ENCODE measurements at regions not wholly inside any gene's neighbourhood (a gene's known extent, or its start where the extent isn't known, plus 50 kb on each side); places are given as distances from the start of the nearest gene placed in this dataset.
A peak's percentile ranks its signal among the peaks of the same experiment; 100 is the strongest.
"Not testable (repeated sequence)": the region's sequence is repeated elsewhere in the genome, so short reads cannot be mapped to it uniquely, and the experiment has no call there.

DNA sequence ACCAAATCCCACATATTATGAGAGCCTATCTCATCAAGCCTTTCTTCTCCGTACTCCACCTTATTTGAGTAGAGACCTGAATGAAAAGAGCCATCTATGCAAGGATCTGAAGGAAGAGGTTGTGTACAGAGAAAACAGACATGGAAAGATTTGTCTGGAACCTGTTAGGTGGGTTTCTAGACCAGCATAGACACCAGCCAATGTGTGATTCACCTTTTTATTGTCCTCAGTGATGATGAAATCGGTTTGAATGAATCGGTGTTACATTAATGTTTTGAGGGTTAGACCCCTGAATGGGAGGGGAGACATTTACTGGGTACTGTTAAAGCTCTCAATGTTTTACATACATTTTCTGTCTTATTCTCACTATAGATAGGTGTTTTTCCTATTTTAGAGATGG, 223.6 kb downstream of the NMUR2 start:
- DNase-seq (ENCODE audit: low spot score) = no peak

DNA sequence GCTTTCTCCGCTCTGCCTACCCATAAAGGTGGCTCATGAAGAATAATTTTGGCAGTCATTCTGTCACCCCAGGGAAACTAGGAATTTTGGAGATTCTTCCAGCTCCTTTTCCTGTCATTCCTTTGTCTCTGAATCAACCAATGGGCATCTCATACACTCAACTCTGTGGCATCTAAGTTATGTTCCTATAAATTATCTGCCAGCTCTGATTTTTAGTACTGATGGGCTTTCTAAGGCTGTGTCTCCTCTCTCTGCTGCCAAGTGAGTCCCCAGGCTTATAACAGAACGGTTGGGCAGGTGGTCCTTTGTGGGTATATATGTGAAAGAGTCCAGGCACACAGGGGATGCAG, 226.8 kb downstream of the NMUR2 start:
- DNase-seq (ENCODE audit: low spot score) = no peak

DNA sequence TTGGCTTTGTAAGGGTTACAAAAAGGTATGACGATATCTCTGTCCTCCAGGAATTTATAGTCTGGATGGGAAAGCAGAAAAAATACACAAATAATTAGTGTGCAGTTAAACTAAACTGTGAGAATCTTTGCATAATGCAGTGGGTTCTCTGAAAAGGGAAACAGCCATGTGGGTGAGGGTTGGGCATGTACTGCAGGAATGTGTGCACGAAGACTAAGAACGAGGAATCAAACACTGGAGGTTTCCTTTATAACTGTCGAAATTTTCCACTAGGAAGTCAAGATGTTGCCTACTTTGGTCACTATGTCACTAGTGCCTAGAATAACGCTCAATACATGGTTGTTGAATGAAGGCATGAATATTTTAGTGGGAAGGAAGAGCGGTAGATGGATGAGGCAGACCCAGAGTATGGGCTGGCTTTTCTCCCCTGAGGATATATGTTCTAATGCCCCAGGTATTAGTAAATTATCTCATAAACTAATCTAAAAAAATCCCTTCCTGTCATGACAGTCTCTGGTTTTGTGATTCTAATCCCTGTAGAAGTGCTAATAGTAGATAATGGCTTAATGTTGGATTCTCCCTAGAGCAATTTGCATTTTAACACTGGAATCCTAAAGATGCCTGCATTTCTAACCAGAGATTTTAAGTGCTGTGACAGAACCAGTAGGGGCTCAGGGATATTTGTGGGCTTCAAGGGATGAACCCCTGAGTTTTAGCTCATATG, 227.3 kb downstream of the NMUR2 start:
- no peak for DNase-seq (ENCODE audit: low spot score)

DNA sequence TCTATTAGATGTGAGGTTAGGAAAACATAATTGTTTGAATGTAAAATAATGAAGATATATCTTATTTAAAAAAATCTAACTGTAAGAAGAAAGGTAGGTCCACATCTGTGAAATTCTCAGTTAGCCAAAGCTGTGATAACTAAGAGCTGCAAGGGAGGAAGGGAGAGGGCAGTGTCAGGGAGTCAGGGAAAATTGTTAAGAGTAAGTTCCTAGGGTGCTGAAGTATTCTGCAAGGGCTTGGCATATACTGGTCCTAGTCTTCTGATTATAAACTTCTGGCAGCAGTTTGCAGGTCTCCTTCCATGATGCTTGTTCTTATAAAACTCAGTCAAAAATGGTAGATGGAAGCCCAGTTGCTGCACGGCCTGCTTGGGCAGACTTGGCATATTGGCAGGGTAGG, 233.2 kb downstream of the NMUR2 start:
- DNase-seq (ENCODE audit: low spot score) = no peak

DNA sequence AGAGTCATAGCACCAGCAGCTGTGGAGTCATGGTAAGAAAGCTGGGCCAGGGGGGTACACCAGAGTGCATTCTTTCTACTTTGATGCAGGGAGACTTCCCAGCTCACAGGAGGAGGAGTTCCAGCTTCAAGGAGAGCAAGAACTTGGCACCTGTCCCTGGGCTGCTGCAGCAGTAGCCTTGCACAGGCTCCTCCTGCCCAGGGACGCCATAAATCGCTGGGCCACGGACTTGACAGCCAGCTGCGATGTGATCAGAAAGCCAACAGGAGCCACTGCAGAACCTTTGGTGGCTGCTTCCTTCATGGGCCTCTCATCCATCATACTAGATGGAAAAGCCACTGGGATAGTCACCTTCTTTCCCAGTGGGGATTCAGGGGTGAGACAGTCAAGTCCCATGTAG, 234.7 kb downstream of the NMUR2 start:
- DNase-seq (ENCODE audit: low spot score) = no peak

DNA sequence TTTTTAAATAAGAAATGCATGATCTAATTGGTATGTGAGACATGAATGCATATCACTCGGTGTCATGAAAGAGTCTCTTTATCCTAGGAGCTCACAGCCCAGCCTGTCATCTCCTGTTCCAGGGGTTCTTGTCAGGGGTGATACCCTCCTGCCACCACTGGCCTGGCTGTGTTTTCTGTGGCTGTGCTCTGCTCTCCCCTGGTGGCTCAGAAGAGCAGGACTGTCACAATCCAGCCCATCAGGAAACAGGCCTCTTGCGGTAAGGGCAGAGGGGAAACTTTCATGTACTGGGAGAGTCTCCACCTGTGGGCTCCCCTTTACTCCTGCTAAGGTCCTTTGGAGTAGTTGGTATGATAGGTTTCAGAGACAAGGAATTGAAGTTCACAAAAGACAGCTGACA, 240.2 kb upstream of the GLRA1 start:
- DNase-seq (ENCODE audit: low spot score) = no peak

DNA sequence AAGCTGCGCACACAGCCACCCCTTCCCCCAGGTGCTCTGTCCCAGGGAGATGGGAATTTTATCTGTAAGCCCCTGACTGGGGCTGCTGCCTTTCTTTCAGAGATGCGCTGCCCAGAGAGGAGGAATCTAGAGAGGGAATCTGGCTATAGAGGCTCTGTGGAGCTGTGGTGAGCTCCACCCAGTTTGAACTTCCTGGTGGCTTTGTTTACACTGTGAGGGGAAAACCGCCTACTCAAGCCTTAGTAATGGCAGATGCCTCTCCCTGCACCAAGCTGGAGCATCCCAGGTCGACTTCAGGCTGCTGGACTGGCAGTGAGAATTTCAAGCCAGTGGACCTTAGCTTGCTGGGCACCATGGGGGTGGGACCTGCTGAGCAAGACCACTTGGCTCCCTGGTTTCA, 235.2 kb upstream of the GLRA1 start:
- DNase-seq (ENCODE audit: low spot score) = not testable (repeated sequence)

DNA sequence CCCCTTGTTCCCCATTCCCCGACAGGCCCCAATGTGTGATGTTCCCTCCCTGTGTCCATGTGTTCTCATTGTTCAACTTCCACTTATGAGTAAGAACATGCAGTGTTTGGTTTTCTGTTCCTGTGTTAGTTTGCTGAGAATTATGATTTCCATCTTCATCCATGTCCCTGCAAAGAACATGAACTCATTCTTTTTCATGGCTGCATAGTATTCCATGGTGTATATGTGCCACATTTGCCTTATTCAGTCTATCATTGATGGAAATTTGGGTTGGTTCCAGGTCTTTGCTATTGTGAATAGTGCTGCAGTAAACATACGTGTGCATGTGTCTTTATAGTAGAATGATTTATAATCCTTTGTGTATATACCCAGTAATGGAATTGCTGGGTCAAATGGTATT, 229.8 kb upstream of the GLRA1 start:
- DNase-seq (ENCODE audit: low spot score) = not testable (repeated sequence)

DNA sequence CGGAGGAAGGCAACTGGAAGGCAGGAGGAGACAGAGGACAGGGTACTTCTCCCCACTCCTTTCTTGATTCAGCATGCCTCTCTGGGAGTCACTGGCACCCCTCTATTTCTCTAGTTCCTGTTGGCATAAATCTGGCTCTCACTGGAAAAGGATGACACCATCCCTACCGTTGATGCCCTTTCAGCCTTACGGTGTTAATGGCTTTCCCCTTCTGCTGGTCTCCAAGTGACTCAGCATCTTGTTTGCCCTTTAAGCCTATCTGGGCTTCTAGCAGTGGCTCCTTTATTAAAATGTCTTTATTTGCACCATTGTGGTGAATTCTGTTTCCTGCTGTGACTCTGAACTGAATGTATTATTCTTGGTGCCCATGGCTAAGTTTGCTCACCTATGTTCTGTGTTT, 227.3 kb upstream of the GLRA1 start:
- DNase-seq (ENCODE audit: low spot score) = no peak

DNA sequence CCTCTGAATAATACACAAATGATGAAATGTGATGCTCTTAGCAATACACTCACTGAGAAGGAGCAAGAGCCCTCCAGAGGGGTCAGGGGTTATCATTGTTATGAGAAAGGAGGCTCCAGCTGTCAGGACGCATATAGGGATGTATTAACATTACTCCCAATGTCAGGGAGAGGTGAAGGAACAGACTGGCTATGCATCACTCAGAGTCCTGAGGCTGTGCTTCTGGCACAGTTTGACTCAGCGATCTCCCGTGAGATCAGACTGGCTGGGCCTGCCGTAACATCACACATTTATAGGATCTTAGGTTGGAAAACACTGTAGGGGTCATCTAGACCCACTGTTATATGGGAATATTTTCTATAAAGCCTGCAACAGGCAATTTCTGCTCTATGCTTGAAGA, 226.5 kb upstream of the GLRA1 start:
- no peak for DNase-seq (ENCODE audit: low spot score)

DNA sequence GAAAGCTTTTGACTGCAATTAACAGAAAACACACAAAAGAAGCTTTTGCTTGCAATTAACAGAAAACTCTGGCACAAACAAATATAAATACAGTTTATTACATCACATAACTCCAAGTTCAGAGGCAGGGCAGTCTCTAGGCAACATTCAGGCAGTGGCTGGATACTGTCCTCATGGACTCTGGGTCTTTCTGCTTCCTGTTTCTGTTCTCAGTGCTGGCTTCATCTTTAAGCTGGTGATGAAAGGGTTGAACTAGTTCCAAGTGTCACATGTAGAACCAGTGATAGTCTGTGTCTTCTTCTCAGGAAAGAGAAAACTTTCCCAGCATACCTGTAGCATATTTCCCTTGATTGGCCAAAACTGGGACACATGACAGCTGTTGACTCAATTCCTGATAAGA, 222.6 kb upstream of the GLRA1 start:
- DNase-seq (ENCODE audit: low spot score) = no peak

DNA sequence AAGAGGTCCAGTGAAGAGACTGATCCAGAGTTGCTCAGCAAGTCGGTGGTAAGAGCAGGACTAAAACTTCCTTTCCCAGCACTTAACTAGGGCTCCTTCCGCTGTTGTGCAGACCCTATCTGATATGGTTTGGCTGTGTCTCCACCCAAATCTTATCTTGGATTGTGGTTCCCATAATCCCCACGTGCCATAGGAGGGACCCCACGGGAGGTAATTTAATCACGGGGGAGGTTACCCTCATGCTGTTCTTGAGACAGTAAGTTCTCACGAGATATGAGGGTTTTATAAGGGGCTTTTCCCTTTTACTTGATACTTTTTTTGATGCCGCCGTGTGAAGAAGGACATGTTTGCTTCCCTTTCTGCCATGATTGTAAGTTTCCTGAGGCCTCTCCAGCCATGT, 221.9 kb upstream of the GLRA1 start:
- no peak for DNase-seq (ENCODE audit: low spot score)

DNA sequence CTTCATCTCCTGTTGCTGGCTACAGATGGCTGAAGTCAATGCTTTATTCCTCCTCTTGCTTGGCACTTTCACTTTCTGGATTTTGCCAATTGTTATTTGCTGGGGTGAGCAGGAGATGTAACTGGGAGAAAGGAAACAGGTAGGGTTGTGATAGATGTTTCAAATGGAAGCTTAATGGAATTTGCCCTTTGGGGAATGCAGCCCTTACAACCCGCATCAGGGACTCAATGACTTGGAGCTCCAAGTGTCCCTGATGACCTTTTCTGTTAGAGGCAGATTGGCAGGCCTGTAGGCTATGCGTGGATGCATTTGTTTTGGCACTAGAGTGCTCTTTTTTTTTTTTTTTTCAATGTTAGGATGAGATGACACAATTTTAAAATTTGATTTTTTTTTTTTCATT, 219.9 kb upstream of the GLRA1 start:
- no peak for DNase-seq (ENCODE audit: low spot score)

DNA sequence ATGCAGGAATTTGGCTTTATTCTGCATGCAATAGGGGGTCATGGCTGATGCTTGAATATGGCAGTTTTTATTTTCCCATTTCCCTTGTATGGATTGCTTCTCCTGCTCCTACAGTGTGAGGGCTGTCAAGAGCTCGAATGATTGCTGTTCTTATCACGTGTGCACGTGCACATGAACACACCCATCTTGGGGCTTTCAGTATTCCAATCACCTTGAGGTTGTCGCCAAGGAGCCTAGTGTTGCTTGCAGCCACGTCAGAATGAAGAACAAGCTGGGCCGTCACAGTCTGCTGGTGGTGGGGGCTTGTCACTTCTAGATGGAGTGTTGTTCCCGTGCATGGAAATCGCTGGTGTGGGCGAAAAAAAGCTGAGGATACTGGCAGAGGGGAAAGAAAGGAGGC, 219.4 kb upstream of the GLRA1 start:
- DNase-seq (ENCODE audit: low spot score) = no peak

DNA sequence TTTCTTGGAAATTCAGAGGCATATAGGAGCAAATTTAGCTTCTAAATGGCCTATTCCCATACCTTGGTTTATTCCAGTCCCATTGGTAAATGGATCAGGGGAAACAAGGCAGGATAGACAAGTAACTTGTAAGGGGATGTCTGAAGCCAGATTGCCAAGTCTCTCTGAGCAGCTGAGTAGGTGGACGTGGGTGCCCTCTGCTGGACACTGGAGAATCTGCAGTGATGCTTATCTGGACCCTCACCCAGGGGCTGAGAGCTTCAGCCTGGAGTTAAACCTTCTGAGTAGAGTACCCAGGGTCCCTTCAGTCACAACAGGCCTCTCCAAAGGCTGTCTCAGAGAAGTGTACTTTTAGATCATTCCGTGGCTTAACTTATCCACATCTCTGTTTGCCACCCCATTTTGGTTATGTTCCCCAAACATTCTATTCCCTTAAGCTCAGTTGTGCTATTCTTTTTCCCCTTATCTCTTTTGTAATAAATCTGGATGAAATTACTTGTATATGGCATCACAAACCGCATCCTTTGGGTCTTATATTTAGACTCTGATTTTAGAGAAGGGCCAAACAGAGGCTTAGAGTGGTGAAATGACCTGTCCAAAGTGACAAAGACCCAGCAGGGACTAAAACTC, 218.3 kb upstream of the GLRA1 start:
- DNase-seq (ENCODE audit: low spot score) = peak; percentile 23

DNA sequence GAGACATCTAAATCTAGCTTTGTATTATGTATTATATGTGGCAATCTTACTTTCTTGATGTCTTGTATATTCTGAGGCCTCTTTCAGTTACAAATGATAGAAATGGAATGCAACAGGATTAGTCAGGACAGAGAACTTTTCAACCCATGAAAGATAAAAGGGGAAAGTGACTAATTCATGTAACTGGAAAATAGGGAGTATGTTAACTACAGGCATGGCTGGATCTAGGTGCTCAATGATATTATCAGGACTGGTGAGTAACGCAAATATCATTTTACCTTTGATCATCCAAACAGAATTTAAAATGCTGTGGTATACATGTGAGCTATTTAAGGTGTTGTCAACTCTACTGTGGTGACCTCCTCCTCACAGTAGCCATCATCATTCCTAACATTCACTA, 215.7 kb upstream of the GLRA1 start:
- no peak for DNase-seq (ENCODE audit: low spot score)

DNA sequence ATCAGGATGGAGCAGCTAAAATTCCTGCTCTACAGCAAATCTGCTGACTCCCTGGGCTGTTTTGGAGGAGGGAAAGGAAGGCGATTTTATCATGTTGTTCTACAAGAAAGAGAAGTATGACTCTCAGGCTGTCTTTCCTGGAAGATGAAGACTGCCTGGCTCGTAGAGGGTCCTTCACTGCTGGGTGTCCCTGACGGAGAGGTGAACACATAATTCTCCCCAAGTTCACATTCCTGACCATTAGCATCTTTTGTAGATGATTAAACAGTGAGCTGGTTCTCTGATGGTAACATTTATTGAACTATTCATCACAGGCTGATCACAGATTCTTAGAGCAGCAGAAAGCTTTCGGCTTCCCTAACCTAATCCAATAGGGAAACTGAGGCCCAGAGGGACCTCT, 212.4 kb upstream of the GLRA1 start:
- no peak for DNase-seq (ENCODE audit: low spot score)

DNA sequence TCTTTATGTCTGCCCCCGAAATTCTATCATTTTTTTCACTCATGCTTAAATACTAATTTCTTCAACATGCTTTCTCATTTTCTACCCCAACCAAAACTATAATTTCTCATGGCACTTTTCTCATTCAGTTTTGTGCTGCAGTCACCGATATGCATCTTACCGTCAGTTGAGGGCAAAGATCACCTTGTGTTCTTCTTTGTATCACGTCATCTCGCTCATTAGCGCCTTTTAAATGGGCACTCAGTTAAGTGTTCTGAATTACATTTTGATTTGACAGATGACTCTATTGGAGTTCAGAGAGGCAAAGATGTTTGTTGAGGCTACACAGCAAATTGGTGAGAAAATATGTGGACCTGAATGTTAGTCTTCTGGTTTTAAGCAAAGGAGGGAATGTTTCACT, 211.7 kb upstream of the GLRA1 start:
- DNase-seq (ENCODE audit: low spot score) = no peak

DNA sequence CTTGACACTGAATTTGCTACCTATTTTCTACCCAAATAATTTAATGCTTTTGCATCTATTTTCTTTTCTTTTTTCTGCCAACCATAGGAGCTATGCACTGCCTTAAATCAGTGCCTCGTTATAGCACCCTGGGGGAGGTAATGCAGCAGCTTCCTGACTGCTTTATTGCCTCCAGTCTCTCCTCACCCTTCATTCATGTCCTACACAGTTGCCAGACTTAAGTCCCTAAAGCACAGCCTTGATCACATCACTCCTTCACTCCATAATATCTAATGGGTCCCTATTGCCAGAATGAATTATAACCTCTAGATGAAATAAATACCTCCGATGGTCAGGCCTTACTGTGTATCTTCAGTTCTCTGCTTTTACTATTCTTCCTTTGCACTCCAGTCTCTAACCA, 211.2 kb upstream of the GLRA1 start:
- no peak for DNase-seq (ENCODE audit: low spot score)

DNA sequence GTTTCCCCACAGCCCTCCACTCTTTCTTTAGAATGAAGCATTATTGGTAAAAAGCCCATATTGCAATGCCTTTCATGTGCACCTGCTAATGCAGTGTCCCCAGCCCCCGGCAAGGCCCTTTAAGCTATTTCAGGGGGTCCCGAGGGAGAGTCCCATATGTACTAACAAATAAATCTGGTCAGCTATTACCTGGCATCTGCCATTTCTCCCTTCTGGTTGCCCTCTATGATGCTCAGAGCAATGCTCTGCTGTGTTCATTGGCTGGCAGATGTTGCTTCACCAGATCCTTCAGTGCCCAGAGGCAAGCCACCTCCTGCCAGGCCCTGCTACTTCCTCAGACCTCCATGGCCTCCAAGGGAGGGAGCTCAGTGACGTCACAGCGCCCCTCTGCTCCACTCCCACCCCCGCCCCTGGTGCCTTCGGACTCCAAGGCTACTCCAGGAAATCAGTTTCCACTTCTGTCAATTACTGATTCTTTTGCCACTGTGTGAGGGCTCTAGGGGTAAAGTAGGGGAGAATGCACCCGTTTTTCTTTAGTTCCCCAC, 201.1 kb upstream of the GLRA1 start:
- DNase-seq (ENCODE audit: low spot score) = no peak

DNA sequence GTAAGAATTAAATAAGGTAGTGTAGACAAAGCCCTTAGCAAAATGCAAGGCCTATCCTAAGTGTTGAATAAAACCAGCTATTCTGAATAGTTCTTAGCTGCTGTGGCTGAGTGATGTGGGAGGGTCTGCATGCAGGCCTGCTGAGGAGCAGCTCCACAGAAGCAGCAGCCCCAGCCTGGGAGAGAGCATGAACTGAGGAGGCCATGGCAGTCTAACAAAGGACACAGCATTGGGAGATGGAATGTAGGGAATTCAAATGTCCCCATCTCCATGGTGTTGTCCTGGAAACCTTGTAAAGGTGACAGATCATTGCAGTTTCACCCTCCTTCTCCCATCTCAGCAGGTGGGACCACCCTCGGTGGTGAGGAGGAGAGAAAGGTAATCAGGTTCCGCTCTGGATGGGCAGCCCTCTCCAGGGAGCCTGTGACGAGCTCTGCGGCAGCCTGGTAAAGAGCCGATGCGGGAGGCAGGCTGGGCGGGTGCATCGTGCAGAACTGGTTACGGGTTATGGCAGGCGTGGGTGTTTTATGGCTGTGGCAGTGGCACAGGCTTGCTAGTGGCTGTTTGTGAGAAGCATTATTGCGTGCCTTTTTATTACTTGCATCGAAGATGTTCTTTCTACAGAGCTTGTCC, 199.9 kb upstream of the GLRA1 start:
- DNase-seq (ENCODE audit: low spot score) = no peak

DNA sequence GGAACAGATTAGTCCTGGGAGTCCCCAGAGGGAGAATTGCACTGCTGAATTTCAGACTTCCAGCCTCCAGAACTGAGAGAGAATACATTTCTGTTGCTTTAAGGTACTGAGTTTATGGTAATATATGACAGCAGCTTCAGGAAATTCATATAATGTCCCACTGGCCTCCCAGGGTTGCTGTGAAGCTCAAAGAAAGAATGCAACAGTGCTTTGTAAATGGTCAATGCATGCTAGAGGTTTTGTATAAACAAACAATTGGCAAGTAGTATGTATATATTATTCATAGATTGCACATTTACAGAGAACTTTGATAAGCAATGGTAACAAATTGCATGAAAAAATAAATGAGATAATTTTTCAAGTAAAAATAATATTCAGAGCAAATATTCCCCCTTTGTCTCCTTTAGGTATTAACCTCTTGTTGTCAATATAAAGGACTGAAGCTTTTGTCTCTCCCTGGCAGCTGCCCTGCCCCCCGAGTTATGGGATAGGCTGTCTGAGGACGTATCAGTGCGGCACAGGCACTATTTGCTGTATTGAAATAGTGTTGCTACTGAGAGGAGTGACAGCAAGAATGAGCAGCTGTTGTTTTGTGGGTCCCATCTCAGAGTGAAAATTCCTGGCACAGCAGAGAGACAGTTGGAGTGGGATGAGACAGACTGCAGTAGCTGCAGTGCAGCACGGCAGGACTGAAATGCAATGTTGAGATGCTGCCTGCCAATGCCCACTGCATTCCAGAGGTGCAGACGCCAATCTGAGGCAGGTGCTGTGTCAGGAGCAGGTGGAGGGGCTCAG, 194.2 kb upstream of the GLRA1 start:
- DNase-seq (ENCODE audit: low spot score) = no peak

DNA sequence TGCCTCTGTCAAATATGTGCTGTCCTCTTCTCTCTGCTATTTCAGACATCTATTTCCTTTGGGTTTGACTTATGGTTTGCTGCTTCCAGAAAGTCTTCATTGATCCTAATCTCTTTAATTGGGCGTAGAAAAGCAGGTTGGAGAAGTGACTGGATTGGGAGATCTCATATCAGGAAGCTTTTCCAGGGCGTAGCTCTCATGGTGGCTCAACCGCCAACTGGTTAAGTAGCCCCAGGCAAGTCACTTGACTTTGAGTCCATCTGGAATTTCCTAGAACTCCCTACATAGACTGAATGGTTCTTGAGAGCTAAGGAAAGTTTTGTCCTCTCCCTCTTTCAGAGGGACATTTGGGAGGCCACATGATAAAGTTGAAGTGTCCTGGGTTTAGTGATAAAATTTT, 192.3 kb upstream of the GLRA1 start:
- DNase-seq (ENCODE audit: low spot score) = no peak
